Inferior parietal cortex (tissue), 1 donor: ENCODE measurements at regions not wholly inside any gene's neighbourhood (a gene's known extent, or its start where the extent isn't known, plus 50 kb on each side); places are given as distances from the start of the nearest gene placed in this dataset.
A peak's percentile ranks its signal among the peaks of the same experiment; 100 is the strongest.
"Not testable (repeated sequence)": the region's sequence is repeated elsewhere in the genome, so short reads cannot be mapped to it uniquely, and the experiment has no call there.

Experiments used
- DNase-seq: peaks from one replicate; pipeline ENCODE4 v3.0.0-alpha.2; 2016; ENCODE audit errors: extremely low spot score

GRCh38 chr20:16801919-16802651, 53.9 kb downstream of the OTOR start:
- peak; percentile 84 for DNase-seq

- DNase-seq: no peak
Measured at GRCh38 chr20:16802652-16802935, 54.4 kb downstream of the OTOR start.

GRCh38 chr20:16803965-16804792, 56.0 kb downstream of the OTOR start:
- DNase-seq: peak; percentile 84

GRCh38 chr20:16804793-16805187, 56.6 kb downstream of the OTOR start:
- DNase-seq: no peak

- no peak for DNase-seq
Measured at GRCh38 chr20:16806061-16806460, 57.9 kb downstream of the OTOR start.

DNA sequence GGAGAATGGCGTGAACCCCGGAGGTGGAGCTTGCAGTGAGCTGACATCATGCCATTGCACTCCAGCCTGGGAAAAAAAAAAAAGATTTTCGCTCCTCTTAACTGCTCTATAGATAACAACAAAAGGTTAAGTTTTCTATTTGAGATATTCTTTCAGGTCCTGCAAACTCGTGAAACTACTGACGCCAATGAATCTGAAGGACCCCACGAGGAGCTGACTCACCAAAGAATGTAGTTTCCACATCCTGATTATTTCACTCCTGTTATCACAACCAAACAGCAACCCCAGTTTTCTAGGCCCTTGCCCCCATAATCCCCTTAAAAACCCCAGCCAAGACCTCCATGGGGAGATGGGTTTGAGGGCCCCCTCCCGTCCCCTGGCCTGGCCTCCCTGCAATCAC, 58.7 kb downstream of the OTOR start:
- DNase-seq: no peak

- no peak for DNase-seq
Measured at GRCh38 chr20:16808796-16809195, 60.6 kb downstream of the OTOR start.

GRCh38 chr20:16810216-16810615, 62.1 kb downstream of the OTOR start:
- no peak for DNase-seq

DNA sequence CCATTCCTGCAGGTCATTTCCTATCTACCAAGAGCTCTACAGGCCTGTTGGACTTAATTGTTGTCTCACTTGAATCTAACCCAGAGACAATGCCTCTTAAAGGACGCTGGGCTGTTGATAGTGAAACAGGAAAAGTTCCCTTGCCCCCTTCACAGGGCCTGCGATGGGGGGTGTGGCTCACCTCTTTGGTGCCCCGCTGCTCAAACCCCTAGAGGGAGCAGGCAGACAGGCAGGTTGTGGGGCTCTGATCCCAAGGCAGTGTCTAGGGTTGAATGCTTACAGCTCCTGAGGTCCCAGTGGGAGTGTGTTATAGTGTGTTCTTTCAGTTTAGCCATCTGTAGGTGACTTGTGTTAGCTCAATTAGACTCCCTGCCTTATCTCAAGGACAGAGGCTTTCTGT, 68.0 kb downstream of the OTOR start:
- DNase-seq: no peak

- no peak for DNase-seq
Measured at GRCh38 chr20:16819483-16819882, 71.3 kb downstream of the OTOR start.

GRCh38 chr20:16821211-16822089, 73.3 kb downstream of the OTOR start:
- DNase-seq: peak; percentile 17

DNA sequence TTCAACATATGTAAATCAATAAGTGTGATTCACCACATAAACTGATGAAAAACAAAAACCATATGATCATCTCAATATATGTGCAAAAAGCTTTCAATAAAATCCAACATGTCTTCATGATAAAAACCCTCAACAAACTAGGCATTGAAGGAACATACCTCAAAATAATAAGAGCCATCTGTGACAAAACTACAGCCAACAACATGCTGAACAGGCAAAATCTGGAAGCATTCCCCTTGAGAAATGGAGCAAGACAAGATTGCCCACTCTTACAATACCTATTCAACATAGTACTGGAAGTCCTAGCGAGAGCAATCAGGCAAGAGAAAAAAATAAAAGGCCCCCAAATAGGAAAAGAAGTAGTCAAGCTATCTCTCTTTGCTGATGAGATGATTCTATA, 76.5 kb downstream of the OTOR start:
- DNase-seq: no peak

GRCh38 chr20:16828666-16829305, 80.6 kb downstream of the OTOR start:
- DNase-seq: no peak

GRCh38 chr20:16835690-16836089, 87.5 kb downstream of the OTOR start:
- not testable (repeated sequence) for DNase-seq

DNA sequence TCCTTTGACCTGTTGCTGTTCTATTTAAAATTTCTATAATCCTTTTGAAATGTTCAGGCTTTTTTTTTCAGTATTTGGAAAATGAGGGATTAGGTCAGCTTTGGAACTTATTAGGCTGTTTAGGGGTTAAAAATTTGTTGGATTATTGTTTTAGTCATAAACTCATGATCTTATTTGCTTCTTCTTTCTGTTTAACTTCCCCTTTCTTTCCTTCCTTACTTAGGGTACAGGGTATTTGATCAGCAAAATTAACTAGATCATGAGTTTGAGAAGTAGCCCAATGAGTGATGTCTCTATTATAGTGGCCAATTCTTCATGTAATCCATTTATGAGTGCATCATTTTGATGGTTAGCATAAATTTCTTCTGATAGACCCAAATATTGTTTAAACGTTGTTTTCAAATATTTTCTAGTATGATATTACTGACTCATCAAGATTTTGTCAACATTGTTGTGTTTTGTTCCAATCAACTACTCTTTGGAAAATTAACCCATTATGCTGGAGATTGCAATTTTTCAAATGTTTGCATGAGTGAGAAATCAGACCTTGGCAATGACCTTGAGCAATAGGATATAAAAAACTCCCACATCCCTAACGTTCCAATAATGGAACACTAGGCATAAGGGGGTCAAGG, 94.4 kb downstream of the OTOR start:
- no peak for DNase-seq

- no peak for DNase-seq
Measured at GRCh38 chr20:16844406-16844805, 96.2 kb downstream of the OTOR start.

GRCh38 chr20:16846006-16846405, 97.8 kb downstream of the OTOR start:
- DNase-seq: no peak

DNA sequence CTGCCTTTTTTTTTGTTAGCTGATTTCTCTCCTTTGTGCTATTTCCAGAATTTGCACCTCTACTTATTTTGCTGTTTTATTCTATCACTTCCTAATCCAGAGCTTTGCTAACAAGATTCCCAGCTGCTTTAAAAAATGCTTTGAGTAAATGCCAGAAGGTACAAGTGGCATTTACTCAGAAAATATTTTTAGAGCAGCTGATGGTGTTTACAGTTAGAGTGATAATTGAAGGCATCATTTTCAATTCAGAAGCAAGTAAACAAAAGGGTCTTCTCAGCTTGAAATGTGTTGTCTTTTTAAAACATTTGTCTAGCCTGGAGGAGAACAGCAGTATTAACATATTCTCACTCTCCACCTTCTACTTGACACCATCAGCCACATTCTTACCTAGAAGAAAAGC, 99.9 kb downstream of the OTOR start:
- DNase-seq: no peak

GRCh38 chr20:16848526-16848925, 100.4 kb downstream of the OTOR start:
- no peak for DNase-seq

GRCh38 chr20:16860914-16861313, 112.8 kb downstream of the OTOR start:
- no peak for DNase-seq

GRCh38 chr20:16861708-16862107, 113.5 kb downstream of the OTOR start:
- DNase-seq: no peak
